ENCODE measurements at regions not wholly inside any gene's neighbourhood (a gene's known extent, or its start where the extent isn't known, plus 50 kb on each side); places are given as distances from the start of the nearest gene placed in this dataset.

GRCh38 chr17:52828621-52829020 lies 670.1 kb upstream of the CA10 start:
- no peak for DNase-seq (ENCODE audit: low read depth)
- no peak for TF ChIP-seq CTCF (IDR thresholded peaks at IDR 0.05; ENCODE audit: insufficient read depth, low read length)
- H3K4me3 ChIP-seq (ENCODE audit: low read depth, low read length), result no peak overlapping the region

DNA sequence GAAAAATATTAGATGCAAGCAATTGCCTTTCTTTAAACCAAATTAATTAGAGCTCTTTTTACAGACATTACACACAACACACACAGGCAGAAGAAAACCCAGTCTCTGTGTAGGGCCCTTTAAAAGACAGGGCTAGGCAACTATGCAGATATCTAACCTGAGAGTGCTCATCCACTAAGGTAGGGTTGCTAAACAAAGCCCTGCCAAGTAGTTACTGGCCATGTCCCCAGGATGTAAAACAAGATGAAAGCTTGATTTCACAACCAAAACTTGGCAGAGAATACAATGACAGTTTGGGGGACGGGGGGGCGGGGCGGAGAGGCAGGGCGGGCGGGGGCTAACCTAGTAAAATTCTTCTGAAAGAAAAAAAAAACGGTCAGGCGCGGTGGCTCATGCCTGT lies 669.0 kb upstream of the CA10 start:
- no peak for TF ChIP-seq CTCF (IDR thresholded peaks at IDR 0.05; ENCODE audit: insufficient read depth, low read length)
- no peak for DNase-seq (ENCODE audit: low read depth)
- H3K4me3 ChIP-seq (ENCODE audit: low read depth, low read length), result no peak overlapping the region

DNA sequence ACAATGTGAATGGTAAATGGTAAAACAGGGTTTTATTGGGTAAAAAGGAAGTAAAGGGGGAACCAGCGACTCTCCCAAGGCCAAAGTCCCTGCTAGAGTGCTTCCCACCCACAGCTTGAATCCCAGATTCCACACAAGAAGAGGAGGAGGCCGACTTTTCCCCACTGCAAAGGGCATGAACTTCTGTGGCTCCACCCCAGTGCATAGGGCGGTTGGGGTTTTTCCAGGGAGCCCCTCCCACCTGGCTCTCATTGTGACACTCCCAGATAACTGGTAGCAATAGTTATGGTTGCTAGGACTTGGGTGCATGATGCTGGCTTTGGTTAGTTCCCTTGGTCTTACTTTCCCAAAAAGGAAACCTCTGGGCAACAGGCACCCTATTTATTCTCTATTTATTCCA lies 666.0 kb upstream of the CA10 start:
- no peak for DNase-seq (ENCODE audit: low read depth)
- H3K4me3 ChIP-seq (ENCODE audit: low read depth, low read length), result no peak overlapping the region
- no peak for TF ChIP-seq CTCF (IDR thresholded peaks at IDR 0.05; ENCODE audit: insufficient read depth, low read length)

GRCh38 chr17:52823155-52823554 lies 664.6 kb upstream of the CA10 start:
- no peak for TF ChIP-seq CTCF (IDR thresholded peaks at IDR 0.05; ENCODE audit: insufficient read depth, low read length)
- DNase-seq (ENCODE audit: low read depth), result no peak
- no peak overlapping the region for H3K4me3 ChIP-seq (ENCODE audit: low read depth, low read length)

DNA sequence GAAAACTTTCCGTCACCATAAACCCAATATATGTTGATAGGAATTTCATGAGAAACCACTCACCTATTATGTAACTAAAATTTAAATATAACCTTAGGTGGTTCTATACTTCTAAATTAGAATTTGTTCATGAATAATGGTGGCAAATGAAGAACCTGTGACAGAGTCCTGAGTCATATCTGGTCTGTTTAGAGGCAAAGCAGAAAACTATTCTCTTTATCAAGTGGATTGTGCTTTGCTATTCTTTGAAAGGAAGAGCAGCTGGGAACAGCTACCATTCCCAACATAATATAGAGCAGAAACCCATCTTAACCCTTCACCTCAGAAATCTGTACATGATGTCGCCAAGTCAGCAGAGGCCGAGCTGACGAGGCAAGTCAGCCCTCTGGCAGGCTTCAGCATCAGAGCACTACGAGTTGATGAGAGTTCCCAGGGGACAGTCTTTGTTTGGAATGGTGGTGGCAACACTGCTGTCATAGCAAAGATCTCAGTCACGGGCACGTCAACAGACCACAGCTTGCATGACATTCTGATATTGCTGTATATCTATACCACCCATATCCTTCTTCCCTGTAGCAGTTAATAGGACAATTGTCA lies 631.9 kb upstream of the CA10 start:
- TF ChIP-seq CTCF (IDR thresholded peaks at IDR 0.05; ENCODE audit: insufficient read depth, low read length), result no peak
- no peak for DNase-seq (ENCODE audit: low read depth)
- H3K4me3 ChIP-seq (ENCODE audit: low read depth, low read length), result no peak overlapping the region

GRCh38 chr17:52789829-52790228 lies 631.3 kb upstream of the CA10 start:
- no peak for DNase-seq (ENCODE audit: low read depth)
- no peak overlapping the region for H3K4me3 ChIP-seq (ENCODE audit: low read depth, low read length)
- TF ChIP-seq CTCF (IDR thresholded peaks at IDR 0.05; ENCODE audit: insufficient read depth, low read length), result no peak

DNA sequence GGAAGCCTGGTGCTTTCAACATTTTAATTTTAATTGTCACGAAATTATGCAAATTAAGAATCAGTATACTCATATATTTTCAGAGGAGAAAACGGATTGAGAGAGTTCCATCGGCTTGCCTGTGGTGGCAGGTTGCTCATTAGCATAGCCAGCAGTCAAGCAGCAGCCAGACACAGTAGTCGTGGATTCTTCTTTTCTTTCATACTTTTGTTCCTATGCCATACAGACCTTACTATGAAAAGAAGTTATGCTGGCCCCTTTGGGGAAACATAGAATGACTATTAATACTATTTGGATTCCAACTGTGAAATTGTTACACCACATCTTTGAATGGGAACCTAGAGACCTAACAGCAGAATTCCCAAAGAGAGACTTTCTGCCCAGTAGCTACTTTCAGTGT lies 617.7 kb upstream of the CA10 start:
- H3K4me3 ChIP-seq (ENCODE audit: low read depth, low read length), result no peak overlapping the region
- TF ChIP-seq CTCF (IDR thresholded peaks at IDR 0.05; ENCODE audit: insufficient read depth, low read length), result no peak
- no peak for DNase-seq (ENCODE audit: low read depth)
